ENCODE measurements at regions not wholly inside any gene's neighbourhood (a gene's known extent, or its start where the extent isn't known, plus 50 kb on each side); places are given as distances from the start of the nearest gene placed in this dataset.

- Mint-ChIP-seq H3K9me3 (no peaks in the 10 kb centered on the region), H3K27me3 (peaks cover 28% of the 10 kb centered on the region), H3K4me3 (no peak overlapping the region), H3K27ac (no peak overlapping the region), H3K4me1 (no peaks in the 10 kb centered on the region), H3K36me3 (ENCODE audit: low read depth) (no peaks in the 10 kb centered on the region)
- no peak for DNase-seq
- intact Hi-C loops (cut with micrococcal nuclease): no loop called here
These were observed 112.6 kb downstream of the ENGASE start for GRCh38 chr17:79187186-79187585.

- Mint-ChIP-seq H3K27me3 (peaks cover 28% of the 10 kb centered on the region), H3K4me1 (no peaks in the 10 kb centered on the region), H3K36me3 (ENCODE audit: low read depth) (no peaks in the 10 kb centered on the region), H3K9me3 (no peaks in the 10 kb centered on the region), H3K4me3 (no peak overlapping the region), H3K27ac (no peak overlapping the region)
- no peak for DNase-seq
- intact Hi-C loops (cut with micrococcal nuclease): no loop called here
These were observed 111.8 kb downstream of the ENGASE start for GRCh38 chr17:79186406-79186805.

DNA sequence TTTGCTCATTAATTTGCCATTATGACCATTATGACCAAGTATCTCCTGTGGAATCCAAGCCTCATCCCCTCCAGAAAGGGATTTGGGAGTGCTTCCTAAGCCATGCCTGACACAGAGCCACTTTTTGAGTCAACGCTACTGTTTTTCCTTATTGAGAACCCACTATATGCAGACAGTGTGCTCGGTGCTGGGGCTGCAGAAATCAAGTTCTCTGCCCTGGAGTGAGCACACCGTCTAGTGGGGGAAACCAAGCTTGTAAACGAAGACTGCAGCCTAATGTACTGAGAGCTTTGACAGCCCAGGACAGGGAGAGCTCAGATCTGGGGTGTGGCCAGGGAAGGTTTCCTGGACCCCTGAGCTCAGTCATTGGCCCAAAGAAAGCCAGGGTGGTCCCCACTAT is 111.0 kb downstream of the ENGASE start:
- H3K4me1 Mint-ChIP-seq: no peaks in the 10 kb centered on the region
- intact Hi-C loops (cut with micrococcal nuclease): no loop called here
- H3K36me3 Mint-ChIP-seq (ENCODE audit: low read depth): no peaks in the 10 kb centered on the region
- no peak overlapping the region for H3K27ac Mint-ChIP-seq
- peaks cover 27% of the 10 kb centered on the region for H3K27me3 Mint-ChIP-seq
- no peak overlapping the region for H3K4me3 Mint-ChIP-seq
- no peak for DNase-seq
- H3K9me3 Mint-ChIP-seq: no peaks in the 10 kb centered on the region

GRCh38 chr17:79184219-79184618 is 109.6 kb downstream of the ENGASE start:
- Mint-ChIP-seq H3K4me1 (no peaks in the 10 kb centered on the region), H3K27me3 (peaks cover 27% of the 10 kb centered on the region), H3K36me3 (ENCODE audit: low read depth) (no peaks in the 10 kb centered on the region), H3K9me3 (no peaks in the 10 kb centered on the region), H3K27ac (no peak overlapping the region), H3K4me3 (no peak overlapping the region)
- DNase-seq: no peak
- intact Hi-C loops (cut with micrococcal nuclease): no loop called here

DNA sequence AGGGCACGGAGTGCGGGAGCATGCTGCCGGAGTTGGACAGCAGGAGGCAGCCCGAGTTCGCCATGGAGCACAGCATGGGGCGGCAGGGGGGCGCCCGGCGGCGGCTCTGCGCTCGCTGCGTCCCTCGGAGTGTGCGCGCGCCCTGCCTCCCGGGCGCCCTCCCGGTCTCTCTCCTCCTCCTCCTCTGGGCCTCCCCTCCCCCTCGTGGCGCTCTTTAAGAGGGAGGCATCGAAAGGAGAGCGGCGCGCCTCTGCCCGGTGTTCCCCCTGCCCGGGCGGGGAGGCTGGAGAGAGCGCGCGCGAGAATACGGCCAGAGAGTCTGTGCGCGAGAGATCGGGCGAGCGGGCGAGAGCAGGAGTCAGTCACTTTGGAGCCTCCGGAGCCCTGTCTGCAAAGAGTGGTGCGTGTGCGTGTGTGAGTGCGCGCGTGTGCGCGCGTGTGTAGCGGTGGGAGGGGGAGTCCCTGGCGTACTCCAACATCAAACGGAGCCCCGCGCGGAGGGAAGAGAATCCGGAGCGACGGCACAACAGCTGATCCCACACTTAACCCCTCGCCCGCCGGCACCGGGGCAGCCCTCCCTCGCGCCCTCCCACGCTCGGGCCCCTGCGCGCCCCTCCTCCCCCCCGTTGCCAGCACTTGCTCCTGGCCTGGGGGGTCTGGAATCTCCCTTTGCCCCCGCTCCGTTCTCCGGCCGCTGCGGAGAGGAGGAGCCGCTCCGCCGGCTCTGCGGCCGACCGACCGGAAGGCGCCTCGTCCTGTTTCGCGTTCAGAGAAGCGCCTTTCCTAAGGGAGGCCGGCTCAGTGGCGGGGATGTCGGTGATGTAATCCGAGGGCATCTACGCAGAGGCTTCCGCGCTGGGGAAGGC is 108.9 kb downstream of the ENGASE start:
- Mint-ChIP-seq H3K27ac (no peak overlapping the region), H3K9me3 (no peaks in the 10 kb centered on the region), H3K4me1 (no peaks in the 10 kb centered on the region), H3K4me3 (peak overlapping the region; percentile 40), H3K27me3 (peaks cover 27% of the 10 kb centered on the region), H3K36me3 (ENCODE audit: low read depth) (no peaks in the 10 kb centered on the region)
- DNase-seq: peak; percentile 56
- intact Hi-C loops (cut with micrococcal nuclease): no loop called here

DNA sequence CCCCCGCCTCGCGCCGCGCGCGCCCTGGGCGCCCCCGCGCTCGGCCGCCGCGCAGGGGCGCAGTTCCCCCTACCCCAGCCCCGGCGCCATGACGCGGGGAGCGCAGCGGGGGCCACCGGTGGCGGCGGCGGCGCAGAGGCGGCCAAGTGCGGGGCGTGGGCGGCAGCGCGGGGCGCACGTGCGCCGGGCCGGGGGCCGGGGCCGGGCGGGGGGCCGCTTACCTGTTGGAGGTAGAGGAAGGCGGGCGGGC is 108.3 kb downstream of the ENGASE start:
- intact Hi-C loops (cut with micrococcal nuclease): no loop called here
- no peaks in the 10 kb centered on the region for H3K36me3 Mint-ChIP-seq (ENCODE audit: low read depth)
- no peak overlapping the region for H3K4me3 Mint-ChIP-seq
- no peaks in the 10 kb centered on the region for H3K4me1 Mint-ChIP-seq
- DNase-seq: no peak
- no peak overlapping the region for H3K27ac Mint-ChIP-seq
- H3K27me3 Mint-ChIP-seq: peaks cover 27% of the 10 kb centered on the region
- H3K9me3 Mint-ChIP-seq: no peaks in the 10 kb centered on the region

- DNase-seq: no peak
- H3K4me3 Mint-ChIP-seq: no peak overlapping the region
- no peaks in the 10 kb centered on the region for H3K9me3 Mint-ChIP-seq
- no peak overlapping the region for H3K27ac Mint-ChIP-seq
- H3K36me3 Mint-ChIP-seq (ENCODE audit: low read depth): no peaks in the 10 kb centered on the region
- H3K4me1 Mint-ChIP-seq: no peaks in the 10 kb centered on the region
- peaks cover 25% of the 10 kb centered on the region for H3K27me3 Mint-ChIP-seq
- intact Hi-C loops (cut with micrococcal nuclease): no loop called here
These were observed 107.8 kb downstream of the ENGASE start for GRCh38 chr17:79182176-79183042.

GRCh38 chr17:79180358-79181005 is 105.9 kb downstream of the ENGASE start:
- Mint-ChIP-seq H3K36me3 (ENCODE audit: low read depth) (no peaks in the 10 kb centered on the region), H3K4me3 (no peak overlapping the region), H3K27me3 (peaks cover 23% of the 10 kb centered on the region), H3K27ac (no peak overlapping the region), H3K4me1 (no peaks in the 10 kb centered on the region), H3K9me3 (no peaks in the 10 kb centered on the region)
- intact Hi-C loops (cut with micrococcal nuclease): no loop called here
- DNase-seq: no peak

- no peaks in the 10 kb centered on the region for H3K36me3 Mint-ChIP-seq (ENCODE audit: low read depth)
- intact Hi-C loops (cut with micrococcal nuclease): no loop called here
- no peak overlapping the region for H3K27ac Mint-ChIP-seq
- no peak overlapping the region for H3K4me3 Mint-ChIP-seq
- H3K4me1 Mint-ChIP-seq: no peaks in the 10 kb centered on the region
- DNase-seq: no peak
- peaks cover 14% of the 10 kb centered on the region for H3K27me3 Mint-ChIP-seq
- H3K9me3 Mint-ChIP-seq: no peaks in the 10 kb centered on the region
These were observed 104.7 kb downstream of the ENGASE start for GRCh38 chr17:79179334-79179733.

GRCh38 chr17:79177877-79178276 is 103.3 kb downstream of the ENGASE start:
- H3K36me3 Mint-ChIP-seq (ENCODE audit: low read depth): no peaks in the 10 kb centered on the region
- peaks cover 6% of the 10 kb centered on the region for H3K27me3 Mint-ChIP-seq
- DNase-seq: no peak
- no peak overlapping the region for H3K4me3 Mint-ChIP-seq
- no peaks in the 10 kb centered on the region for H3K4me1 Mint-ChIP-seq
- intact Hi-C loops (cut with micrococcal nuclease): no loop called here
- H3K9me3 Mint-ChIP-seq: no peaks in the 10 kb centered on the region
- H3K27ac Mint-ChIP-seq: no peak overlapping the region

- Mint-ChIP-seq H3K27me3 (peaks cover 5% of the 10 kb centered on the region), H3K27ac (no peak overlapping the region), H3K4me1 (no peaks in the 10 kb centered on the region), H3K4me3 (no peak overlapping the region), H3K36me3 (ENCODE audit: low read depth) (no peaks in the 10 kb centered on the region), H3K9me3 (no peaks in the 10 kb centered on the region)
- intact Hi-C loops (cut with micrococcal nuclease): no loop called here
- no peak for DNase-seq
These were observed 102.4 kb downstream of the ENGASE start for GRCh38 chr17:79176792-79177601.

DNA sequence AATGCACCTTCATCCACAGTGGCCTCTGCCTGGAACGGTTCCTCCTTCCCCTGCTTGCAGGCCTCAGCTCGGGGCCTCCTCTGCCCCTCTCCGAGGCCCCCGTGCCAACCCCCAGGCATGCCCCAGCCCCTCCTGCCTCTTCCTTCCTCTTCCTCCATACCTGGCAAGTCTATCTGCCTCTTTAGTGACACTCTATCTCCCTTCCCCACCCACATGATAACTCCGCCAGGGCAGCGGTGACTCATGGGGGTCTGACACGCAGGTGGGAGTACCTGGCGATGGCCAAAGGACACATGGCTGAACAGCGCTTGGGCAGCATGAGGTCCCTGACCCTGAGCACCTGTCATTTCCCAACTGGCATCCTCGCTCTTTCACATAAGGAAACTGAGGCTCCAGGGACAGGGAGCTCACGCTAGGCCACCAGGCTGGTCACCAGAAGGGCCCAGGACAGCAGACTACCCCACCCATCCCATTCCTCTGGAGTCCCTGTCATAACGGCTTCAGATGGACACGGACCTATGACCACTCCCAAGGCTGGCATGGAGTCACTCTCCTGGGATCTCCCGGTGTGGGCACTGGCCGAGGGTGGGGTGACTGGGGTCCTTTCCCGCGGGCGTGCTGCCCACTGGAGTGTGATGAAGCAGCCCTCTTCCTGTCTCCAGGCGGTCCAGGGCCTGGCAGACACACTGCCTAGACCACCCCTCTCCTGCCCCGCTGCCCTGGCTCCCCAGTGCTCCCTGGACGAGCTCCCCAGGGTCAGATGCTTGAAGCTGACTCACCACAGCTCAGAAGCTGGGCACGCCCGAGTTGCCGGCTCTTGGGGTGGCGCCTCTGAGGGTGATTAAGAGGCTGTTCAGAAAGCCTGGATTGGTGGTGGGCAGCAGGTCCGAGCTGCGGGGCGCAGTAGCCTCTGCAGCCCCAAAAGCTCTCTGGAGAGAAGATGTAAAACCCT is 100.6 kb downstream of the ENGASE start:
- Mint-ChIP-seq H3K27ac (no peak overlapping the region), H3K4me3 (no peak overlapping the region), H3K4me1 (no peaks in the 10 kb centered on the region), H3K36me3 (ENCODE audit: low read depth) (no peaks in the 10 kb centered on the region), H3K9me3 (no peaks in the 10 kb centered on the region), H3K27me3 (no peaks in the 10 kb centered on the region)
- intact Hi-C loops (cut with micrococcal nuclease): no loop called here
- no peak for DNase-seq
